ENCODE measurements at regions not wholly inside any gene's neighbourhood (a gene's known extent, or its start where the extent isn't known, plus 50 kb on each side); places are given as distances from the start of the nearest gene placed in this dataset.
A peak's percentile ranks its signal among the peaks of the same experiment; 100 is the strongest.

DNA sequence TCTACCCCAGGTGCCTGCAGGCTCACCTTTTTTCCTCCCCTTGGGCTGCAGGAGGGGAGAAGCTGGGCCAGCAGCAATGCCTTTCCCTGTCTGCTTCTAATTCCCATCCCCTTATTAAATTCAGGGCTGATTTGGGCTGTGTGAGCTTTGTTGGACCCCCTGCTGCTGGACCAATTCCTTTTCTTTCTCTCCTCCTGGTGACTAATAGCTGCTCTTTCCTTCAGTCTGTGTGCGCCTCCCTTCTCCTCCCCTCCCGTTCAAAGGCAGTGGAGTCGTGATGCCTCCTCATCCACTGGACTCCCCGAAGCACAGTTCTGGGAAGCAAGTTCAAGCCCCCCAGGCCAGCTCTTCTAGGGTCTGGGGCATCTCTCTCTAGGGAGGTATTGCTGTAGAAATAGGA, 567.9 kb upstream of the CADM1 start (continued):
- TF ChIP-seq, protein P1, sequence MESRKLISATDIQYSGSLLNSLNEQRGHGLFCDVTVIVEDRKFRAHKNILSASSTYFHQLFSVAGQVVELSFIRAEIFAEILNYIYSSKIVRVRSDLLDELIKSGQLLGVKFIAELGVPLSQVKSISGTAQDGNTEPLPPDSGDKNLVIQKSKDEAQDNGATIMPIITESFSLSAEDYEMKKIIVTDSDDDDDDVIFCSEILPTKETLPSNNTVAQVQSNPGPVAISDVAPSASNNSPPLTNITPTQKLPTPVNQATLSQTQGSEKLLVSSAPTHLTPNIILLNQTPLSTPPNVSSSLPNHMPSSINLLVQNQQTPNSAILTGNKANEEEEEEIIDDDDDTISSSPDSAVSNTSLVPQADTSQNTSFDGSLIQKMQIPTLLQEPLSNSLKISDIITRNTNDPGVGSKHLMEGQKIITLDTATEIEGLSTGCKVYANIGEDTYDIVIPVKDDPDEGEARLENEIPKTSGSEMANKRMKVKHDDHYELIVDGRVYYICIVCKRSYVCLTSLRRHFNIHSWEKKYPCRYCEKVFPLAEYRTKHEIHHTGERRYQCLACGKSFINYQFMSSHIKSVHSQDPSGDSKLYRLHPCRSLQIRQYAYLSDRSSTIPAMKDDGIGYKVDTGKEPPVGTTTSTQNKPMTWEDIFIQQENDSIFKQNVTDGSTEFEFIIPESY (IDR thresholded peaks at IDR 0.05; ENCODE audit: borderline replicate concordance, low read depth): no peak

DNA sequence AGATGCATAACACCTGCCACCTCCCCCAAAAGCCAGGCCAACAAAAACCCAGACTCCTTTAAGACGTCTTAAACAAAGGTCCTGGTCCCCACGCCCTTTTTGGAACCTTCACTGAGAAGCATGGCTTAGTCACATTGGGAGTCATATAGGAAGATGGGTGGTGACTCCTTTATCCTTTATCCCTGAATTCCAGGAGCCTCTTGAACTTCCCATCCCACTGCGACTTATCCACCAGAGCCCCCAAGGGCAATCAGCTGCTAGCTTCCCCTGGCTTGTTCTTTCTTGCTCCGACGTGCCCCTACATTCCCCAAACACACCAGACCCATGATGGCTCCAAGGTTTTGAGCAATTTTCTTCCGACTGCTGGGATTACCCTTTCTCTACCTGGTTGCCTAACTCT, 567.0 kb upstream of the CADM1 start:
- Histone ChIP-seq H3K9ac (no peak overlapping the region), H3K36me3 (replicated peaks in 1 of 2; ENCODE audit: control insufficient read depth in 1 of 2, insufficient read depth in 2 of 2, low read length in 1 of 2) (no peaks in the 10 kb centered on the region), H3K9me2 (no peaks in the 10 kb centered on the region), H3K9me3 (no peaks in the 10 kb centered on the region), H4K20me1 (ENCODE audit: insufficient read depth) (no peaks in the 10 kb centered on the region), H3K4me3 (ENCODE audit: low read depth in 2 of 2, low read length in 1 of 2) (no peak overlapping the region), H3K27me3 (ENCODE audit: insufficient read depth) (no peaks in the 10 kb centered on the region), H2AFZ (ENCODE audit: low read depth) (no peak overlapping the region), H3K27ac (ENCODE audit: low read depth in 2 of 2, low read length in 1 of 2) (no peak overlapping the region), H3F3A (replicated peaks; ENCODE audit: insufficient read depth) (no peaks in the 10 kb centered on the region), H3K4me2 (no peak overlapping the region), H3K4me1 (ENCODE audit: control insufficient read depth in 1 of 2, insufficient read depth in 2 of 2, low read depth in 1 of 2, low read length in 1 of 2) (peaks cover 0 to 21% of the 10 kb centered on the region in 2 experiments; a peak in 1 of 4 replicates), H3K79me2 (ENCODE audit: insufficient read depth) (no peaks in the 10 kb centered on the region)
- 56% methylated on average over 6 of the region's 6 CpGs for WGBS (ENCODE audit: low lambda C conversion rate)
- no peak for DNase-seq
- TF ChIP-seq RCOR1 (IDR thresholded peaks at IDR 0.05; ENCODE audit: low read length) (no peak), RFX5 (IDR thresholded peaks at IDR 0.05; ENCODE audit: low read length) (no peak), EZH2phosphoT487 (IDR thresholded peaks at IDR 0.05; ENCODE audit: borderline replicate concordance, low read depth) (no peak), TCF12 (IDR thresholded peaks at IDR 0.05) (no peak)
- TF ChIP-seq, protein P2, sequence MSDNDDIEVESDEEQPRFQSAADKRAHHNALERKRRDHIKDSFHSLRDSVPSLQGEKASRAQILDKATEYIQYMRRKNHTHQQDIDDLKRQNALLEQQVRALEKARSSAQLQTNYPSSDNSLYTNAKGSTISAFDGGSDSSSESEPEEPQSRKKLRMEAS (IDR thresholded peaks at IDR 0.05; ENCODE audit: low read depth): no peak
- TF ChIP-seq, protein P3, sequence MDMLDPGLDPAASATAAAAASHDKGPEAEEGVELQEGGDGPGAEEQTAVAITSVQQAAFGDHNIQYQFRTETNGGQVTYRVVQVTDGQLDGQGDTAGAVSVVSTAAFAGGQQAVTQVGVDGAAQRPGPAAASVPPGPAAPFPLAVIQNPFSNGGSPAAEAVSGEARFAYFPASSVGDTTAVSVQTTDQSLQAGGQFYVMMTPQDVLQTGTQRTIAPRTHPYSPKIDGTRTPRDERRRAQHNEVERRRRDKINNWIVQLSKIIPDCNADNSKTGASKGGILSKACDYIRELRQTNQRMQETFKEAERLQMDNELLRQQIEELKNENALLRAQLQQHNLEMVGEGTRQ (IDR thresholded peaks at IDR 0.05; ENCODE audit: borderline replicate concordance, low read depth, low read length): no peak
- ChIA-PET CTCF (interaction anchor here (1.0 kb wide), 1 partner anchor 8 kb away, joined by 7 read pairs; no protein-coding TSS in a partner anchor), POLR2A (no interaction called here)

DNA sequence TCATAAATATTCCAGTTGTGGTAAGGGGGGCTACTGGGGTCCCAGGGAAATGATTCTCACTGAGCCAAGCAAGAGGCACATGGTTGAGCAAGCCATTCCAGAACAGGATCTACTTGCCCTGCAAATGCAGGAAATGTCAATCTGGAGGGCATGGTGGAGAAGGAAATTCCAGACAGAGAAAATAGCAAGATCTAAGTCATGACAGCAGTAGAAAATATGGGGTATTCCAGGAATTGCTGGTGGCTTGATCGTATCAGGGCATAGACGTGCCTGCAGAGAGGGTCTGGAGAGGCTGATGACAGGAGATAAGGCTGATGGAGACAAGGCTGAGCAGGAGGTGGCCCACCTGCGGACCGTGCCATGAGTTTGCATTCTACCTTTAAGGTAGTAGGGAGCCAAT, 566.3 kb upstream of the CADM1 start:
- ChIA-PET POLR2A (no interaction called here), CTCF (no interaction called here)
- WGBS (ENCODE audit: low lambda C conversion rate): 29% methylated on average over 4 of the region's 4 CpGs
- TF ChIP-seq, protein P4, sequence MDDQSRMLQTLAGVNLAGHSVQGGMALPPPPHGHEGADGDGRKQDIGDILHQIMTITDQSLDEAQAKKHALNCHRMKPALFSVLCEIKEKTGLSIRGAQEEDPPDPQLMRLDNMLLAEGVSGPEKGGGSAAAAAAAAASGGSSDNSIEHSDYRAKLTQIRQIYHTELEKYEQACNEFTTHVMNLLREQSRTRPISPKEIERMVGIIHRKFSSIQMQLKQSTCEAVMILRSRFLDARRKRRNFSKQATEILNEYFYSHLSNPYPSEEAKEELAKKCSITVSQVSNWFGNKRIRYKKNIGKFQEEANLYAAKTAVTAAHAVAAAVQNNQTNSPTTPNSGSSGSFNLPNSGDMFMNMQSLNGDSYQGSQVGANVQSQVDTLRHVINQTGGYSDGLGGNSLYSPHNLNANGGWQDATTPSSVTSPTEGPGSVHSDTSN (IDR thresholded peaks at IDR 0.05): no peak
- TF ChIP-seq EP300 (IDR thresholded peaks at IDR 0.05; ENCODE audit: borderline replicate concordance in 1 of 2, low read depth in 1 of 2, low read length in 1 of 2): peak in 1 of 2 experiments; percentile 73; a peak in 2 of 4 replicates
- peak; percentile 65; the same call in 1 of the 2 replicates for TF ChIP-seq RCOR1 (IDR thresholded peaks at IDR 0.05; ENCODE audit: low read length)
- TF ChIP-seq GATA2 (CRISPR knock-in tag; IDR thresholded peaks at IDR 0.05): peak; percentile 64
- no peak for TF ChIP-seq MEF2A (IDR thresholded peaks at IDR 0.05; ENCODE audit: borderline replicate concordance, low read depth)
- no peak for TF ChIP-seq RFX5 (IDR thresholded peaks at IDR 0.05; ENCODE audit: low read length)
- TF ChIP-seq, protein P2 (IDR thresholded peaks at IDR 0.05; ENCODE audit: low read depth): no peak
- Histone ChIP-seq H3K4me3 (ENCODE audit: low read depth in 2 of 2, low read length in 1 of 2) (no peak overlapping the region), H3K4me2 (no peak overlapping the region), H3K36me3 (replicated peaks in 1 of 2; ENCODE audit: control insufficient read depth in 1 of 2, insufficient read depth in 2 of 2, low read length in 1 of 2) (no peaks in the 10 kb centered on the region), H3K9ac (no peak overlapping the region), H3K79me2 (ENCODE audit: insufficient read depth) (no peaks in the 10 kb centered on the region), H3K4me1 (ENCODE audit: control insufficient read depth in 1 of 2, insufficient read depth in 2 of 2, low read depth in 1 of 2, low read length in 1 of 2) (peaks cover 0 to 29% of the 10 kb centered on the region in 2 experiments; a peak in 1 of 4 replicates), H3K27me3 (ENCODE audit: insufficient read depth) (no peaks in the 10 kb centered on the region), H3K9me2 (no peaks in the 10 kb centered on the region), H2AFZ (ENCODE audit: low read depth) (no peak overlapping the region), H3K27ac (ENCODE audit: low read depth in 2 of 2, low read length in 1 of 2) (peak overlapping the region in 1 of 2 experiments; percentile 47; a peak in 2 of 4 replicates), H3K9me3 (no peaks in the 10 kb centered on the region), H3F3A (replicated peaks; ENCODE audit: insufficient read depth) (no peaks in the 10 kb centered on the region), H4K20me1 (ENCODE audit: insufficient read depth) (no peaks in the 10 kb centered on the region)
- no peak for DNase-seq

Measured in SK-N-SH (cell line).